ENCODE measurements at regions not wholly inside any gene's neighbourhood (a gene's known extent, or its start where the extent isn't known, plus 50 kb on each side); places are given as distances from the start of the nearest gene placed in this dataset.

DNA sequence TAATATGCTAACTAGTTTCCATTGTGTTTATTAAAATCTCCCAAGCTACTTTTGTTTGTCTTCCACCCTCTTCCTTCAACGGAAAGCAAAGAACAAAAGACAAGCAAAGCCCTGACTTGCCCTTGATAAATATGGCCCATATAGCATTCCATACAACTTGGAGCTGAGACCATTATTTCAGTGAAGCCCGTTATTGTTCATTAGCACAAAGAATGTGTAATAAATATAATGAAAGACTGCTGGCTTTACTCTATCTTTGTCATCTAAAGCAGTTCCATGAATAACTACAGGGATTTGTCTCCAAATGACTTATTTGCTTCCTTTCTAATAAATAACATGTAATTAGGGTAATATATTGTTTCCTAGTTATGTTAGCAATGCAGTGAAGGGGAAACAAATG lies 270.7 kb upstream of the TLE4 start:
- no peaks in the 10 kb centered on the region for H3K4me1 Mint-ChIP-seq
- H3K27me3 Mint-ChIP-seq (ENCODE audit: low read depth in 2 of 2): peaks cover 0 to 4% of the 10 kb centered on the region in 2 donors
- DNase-seq: no peak
- no peaks in the 10 kb centered on the region for H3K9me3 Mint-ChIP-seq
- no peak overlapping the region for H3K4me3 Mint-ChIP-seq
- 93% methylated on average over 1 of the region's 2 CpGs for WGBS (ENCODE audit: insufficient coverage)
- no peaks in the 10 kb centered on the region for H3K4me1 ChIP-seq (ENCODE audit: control insufficient read depth, insufficient read depth, low read length)
- intact Hi-C loops (cut with micrococcal nuclease): no loop called here
- H3K27ac ChIP-seq (ENCODE audit: low read length): no peak overlapping the region
- no peaks in the 10 kb centered on the region for H3K27me3 ChIP-seq (ENCODE audit: control insufficient read depth, insufficient read depth, low read length)
- no peaks in the 10 kb centered on the region for H3K36me3 Mint-ChIP-seq
- H3K36me3 ChIP-seq (ENCODE audit: control insufficient read depth, insufficient read depth, low read length): no peaks in the 10 kb centered on the region
- no peak overlapping the region for H3K27ac Mint-ChIP-seq
- H3K4me3 ChIP-seq (ENCODE audit: low read length): no peak overlapping the region
- TF ChIP-seq, protein P1, sequence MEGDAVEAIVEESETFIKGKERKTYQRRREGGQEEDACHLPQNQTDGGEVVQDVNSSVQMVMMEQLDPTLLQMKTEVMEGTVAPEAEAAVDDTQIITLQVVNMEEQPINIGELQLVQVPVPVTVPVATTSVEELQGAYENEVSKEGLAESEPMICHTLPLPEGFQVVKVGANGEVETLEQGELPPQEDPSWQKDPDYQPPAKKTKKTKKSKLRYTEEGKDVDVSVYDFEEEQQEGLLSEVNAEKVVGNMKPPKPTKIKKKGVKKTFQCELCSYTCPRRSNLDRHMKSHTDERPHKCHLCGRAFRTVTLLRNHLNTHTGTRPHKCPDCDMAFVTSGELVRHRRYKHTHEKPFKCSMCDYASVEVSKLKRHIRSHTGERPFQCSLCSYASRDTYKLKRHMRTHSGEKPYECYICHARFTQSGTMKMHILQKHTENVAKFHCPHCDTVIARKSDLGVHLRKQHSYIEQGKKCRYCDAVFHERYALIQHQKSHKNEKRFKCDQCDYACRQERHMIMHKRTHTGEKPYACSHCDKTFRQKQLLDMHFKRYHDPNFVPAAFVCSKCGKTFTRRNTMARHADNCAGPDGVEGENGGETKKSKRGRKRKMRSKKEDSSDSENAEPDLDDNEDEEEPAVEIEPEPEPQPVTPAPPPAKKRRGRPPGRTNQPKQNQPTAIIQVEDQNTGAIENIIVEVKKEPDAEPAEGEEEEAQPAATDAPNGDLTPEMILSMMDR (IDR thresholded peaks at IDR 0.05): no peak
- H3K9me3 ChIP-seq (ENCODE audit: control insufficient read depth, insufficient read depth, low read length): no peaks in the 10 kb centered on the region
- ATAC-seq: no peak

DNA sequence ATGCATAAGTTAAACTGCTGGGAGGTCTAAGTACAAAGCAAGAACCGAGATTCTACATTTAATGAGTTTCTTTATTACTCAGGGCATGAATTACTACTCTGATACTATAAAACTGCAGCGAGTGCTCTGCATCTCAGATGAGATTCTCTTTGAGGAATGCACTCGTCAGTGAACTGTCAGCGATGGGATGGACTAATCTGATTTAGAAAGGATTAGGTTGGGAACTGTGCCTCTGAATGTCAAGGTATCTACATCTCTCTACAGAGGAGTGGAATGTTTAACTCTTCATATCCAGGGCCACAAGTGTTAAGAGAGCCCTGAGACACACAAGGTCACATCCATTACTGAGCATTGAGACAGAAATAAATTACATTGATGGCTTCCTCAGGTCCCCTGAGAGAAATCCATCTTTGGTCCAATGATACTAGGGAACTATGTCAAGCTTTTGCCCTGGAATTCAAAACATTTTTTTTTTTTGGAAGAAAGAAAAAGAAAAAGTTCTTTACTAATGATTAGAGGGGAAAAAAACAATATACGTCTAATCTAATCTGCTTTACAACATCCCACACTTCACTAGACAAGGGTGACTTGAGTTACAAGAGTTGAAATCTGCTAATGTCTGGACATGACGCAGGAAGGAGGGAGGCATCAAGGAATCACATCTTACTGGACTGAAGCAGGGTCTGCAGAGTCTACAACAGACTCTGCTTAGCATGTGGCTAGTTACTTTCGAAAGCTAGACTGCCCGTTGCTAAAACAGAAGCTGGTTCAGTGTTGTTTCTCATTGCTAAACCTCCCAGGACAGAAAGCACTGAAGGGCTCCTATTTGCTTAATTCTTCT lies 270.0 kb upstream of the TLE4 start:
- WGBS (ENCODE audit: insufficient coverage): 65% methylated on average over 4 of the region's 8 CpGs
- H3K27ac ChIP-seq (ENCODE audit: low read length): no peak overlapping the region
- no peak for ATAC-seq

DNA sequence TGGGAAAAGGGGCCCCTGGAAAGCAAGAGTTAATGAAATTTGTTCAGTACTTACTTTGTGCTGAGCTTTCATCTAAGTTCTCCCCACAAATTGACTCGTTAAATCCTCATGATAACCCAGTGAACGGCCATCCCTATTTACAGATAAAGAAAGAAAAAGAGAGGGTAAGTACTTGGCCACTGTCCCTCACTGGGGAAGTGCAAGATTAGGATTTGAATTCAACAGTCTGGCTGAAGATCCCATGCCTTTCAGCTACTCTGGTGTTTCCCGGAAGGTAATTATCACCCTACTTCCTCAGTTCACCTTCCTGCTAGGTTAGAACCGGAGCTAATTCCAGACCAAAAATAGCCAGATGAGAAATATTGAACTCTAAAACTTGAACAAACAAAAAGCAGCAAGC lies 269.2 kb upstream of the TLE4 start:
- 81% methylated on average over 4 of the region's 4 CpGs for WGBS (ENCODE audit: insufficient coverage)
- intact Hi-C loops (cut with micrococcal nuclease): no loop called here
- H3K36me3 ChIP-seq (ENCODE audit: control insufficient read depth, insufficient read depth, low read length): no peaks in the 10 kb centered on the region

More for the DNA sequence above, 270.0 kb upstream of the TLE4 start:
- no peak overlapping the region for H3K4me3 Mint-ChIP-seq
- Histone ChIP-seq H3K9me3 (ENCODE audit: control insufficient read depth, insufficient read depth, low read length) (no peaks in the 10 kb centered on the region), H3K4me3 (ENCODE audit: low read length) (no peak overlapping the region), H3K36me3 (ENCODE audit: control insufficient read depth, insufficient read depth, low read length) (no peaks in the 10 kb centered on the region), H3K27me3 (ENCODE audit: control insufficient read depth, insufficient read depth, low read length) (no peaks in the 10 kb centered on the region), H3K4me1 (ENCODE audit: control insufficient read depth, insufficient read depth, low read length) (no peaks in the 10 kb centered on the region)
- DNase-seq: no peak
- H3K27me3 Mint-ChIP-seq (ENCODE audit: low read depth in 2 of 2): peaks cover 0 to 2% of the 10 kb centered on the region in 2 donors
- H3K4me1 Mint-ChIP-seq: no peaks in the 10 kb centered on the region
- intact Hi-C loops (cut with micrococcal nuclease): no loop called here
- H3K9me3 Mint-ChIP-seq: no peaks in the 10 kb centered on the region
- no peak overlapping the region for H3K27ac Mint-ChIP-seq
- no peaks in the 10 kb centered on the region for H3K36me3 Mint-ChIP-seq
- TF ChIP-seq, protein P1 (IDR thresholded peaks at IDR 0.05): no peak

More for the DNA sequence above, 269.2 kb upstream of the TLE4 start:
- no peaks in the 10 kb centered on the region for H3K9me3 Mint-ChIP-seq
- H3K27ac Mint-ChIP-seq: no peak overlapping the region
- Histone ChIP-seq H3K4me1 (ENCODE audit: control insufficient read depth, insufficient read depth, low read length) (no peaks in the 10 kb centered on the region), H3K27ac (ENCODE audit: low read length) (no peak overlapping the region), H3K4me3 (ENCODE audit: low read length) (no peak overlapping the region), H3K27me3 (ENCODE audit: control insufficient read depth, insufficient read depth, low read length) (no peaks in the 10 kb centered on the region), H3K9me3 (ENCODE audit: control insufficient read depth, insufficient read depth, low read length) (no peaks in the 10 kb centered on the region)
- no peak overlapping the region for H3K4me3 Mint-ChIP-seq
- H3K36me3 Mint-ChIP-seq: no peaks in the 10 kb centered on the region
- H3K4me1 Mint-ChIP-seq: no peaks in the 10 kb centered on the region
- no peak for ATAC-seq
- TF ChIP-seq, protein P1 (IDR thresholded peaks at IDR 0.05): no peak
- no peak for DNase-seq
- no peaks in the 10 kb centered on the region for H3K27me3 Mint-ChIP-seq (ENCODE audit: low read depth in 2 of 2)
